Osteoblast (primary cell): ENCODE measurements at regions not wholly inside any gene's neighbourhood (a gene's known extent, or its start where the extent isn't known, plus 50 kb on each side); places are given as distances from the start of the nearest gene placed in this dataset.
"Not testable (repeated sequence)": the region's sequence is repeated elsewhere in the genome, so short reads cannot be mapped to it uniquely, and the experiment has no call there.

Experiments used
- DNase-seq: peaks from one replicate; pipeline ENCODE4 v3.0.0; 2011; ENCODE audit warnings: low spot score, mixed read lengths; ENCODE audit not compliant: insufficient read length; ENCODE audit errors: missing footprints
- H2AFZ ChIP-seq: 2 replicates; pipeline ENCODE4 v1.6.0; 2011; ENCODE audit warnings: mild to moderate bottlenecking, low read length
- H3K27ac ChIP-seq: 2 replicates; pipeline ENCODE4 v1.5.1; 2011; ENCODE audit warnings: mild to moderate bottlenecking, low read depth, low read length, moderate library complexity
- H3K27me3 ChIP-seq: 2 replicates; pipeline ENCODE4 v1.6.0; 2012; ENCODE audit warnings: mild to moderate bottlenecking, control low read depth, inconsistent platforms, low read length, moderate library complexity; ENCODE audit not compliant: insufficient read depth
- H3K36me3 ChIP-seq: 2 replicates; pipeline ENCODE4 v1.5.1; 2011; ENCODE audit warnings: mild to moderate bottlenecking, low read length, control low read depth, moderate library complexity; ENCODE audit not compliant: insufficient read depth
- H3K4me1 ChIP-seq: 2 replicates; pipeline ENCODE4 v1.5.1; 2011; ENCODE audit warnings: mild to moderate bottlenecking, low read length, control low read depth, moderate library complexity; ENCODE audit not compliant: insufficient read depth
- H3K4me2 ChIP-seq: 2 replicates; pipeline ENCODE4 v1.6.0; 2011; ENCODE audit warnings: mild to moderate bottlenecking, low read length; ENCODE audit not compliant: insufficient read depth
- H3K4me3 ChIP-seq: fragments of 200-600 bp; sonication (generic); 3 replicates; pipeline ENCODE4 v1.5.1; 2012; ENCODE audit warnings: mild to moderate bottlenecking, low read length, inconsistent platforms; ENCODE audit not compliant: insufficient read depth
- H3K79me2 ChIP-seq: 2 replicates; pipeline ENCODE4 v1.6.0; 2012; ENCODE audit warnings: mild to moderate bottlenecking, low read length, control low read depth, inconsistent platforms; ENCODE audit not compliant: insufficient read depth
- H3K9me3 ChIP-seq: 2 replicates; pipeline ENCODE4 v1.5.1; 2011; ENCODE audit warnings: low read depth, low read length, control low read depth
- H4K20me1 ChIP-seq: 2 replicates; pipeline ENCODE4 v1.6.0; 2012; ENCODE audit warnings: mild to moderate bottlenecking, low read length, control low read depth; ENCODE audit not compliant: insufficient read depth
- TF ChIP-seq, protein P1 (sequence below): IDR thresholded peaks from 2 replicates; pipeline ENCODE4 v1.5.1; 2011; ENCODE audit warnings: mild to moderate bottlenecking, low read depth, low read length, moderate library complexity; ENCODE audit errors: extremely low read depth

DNA sequence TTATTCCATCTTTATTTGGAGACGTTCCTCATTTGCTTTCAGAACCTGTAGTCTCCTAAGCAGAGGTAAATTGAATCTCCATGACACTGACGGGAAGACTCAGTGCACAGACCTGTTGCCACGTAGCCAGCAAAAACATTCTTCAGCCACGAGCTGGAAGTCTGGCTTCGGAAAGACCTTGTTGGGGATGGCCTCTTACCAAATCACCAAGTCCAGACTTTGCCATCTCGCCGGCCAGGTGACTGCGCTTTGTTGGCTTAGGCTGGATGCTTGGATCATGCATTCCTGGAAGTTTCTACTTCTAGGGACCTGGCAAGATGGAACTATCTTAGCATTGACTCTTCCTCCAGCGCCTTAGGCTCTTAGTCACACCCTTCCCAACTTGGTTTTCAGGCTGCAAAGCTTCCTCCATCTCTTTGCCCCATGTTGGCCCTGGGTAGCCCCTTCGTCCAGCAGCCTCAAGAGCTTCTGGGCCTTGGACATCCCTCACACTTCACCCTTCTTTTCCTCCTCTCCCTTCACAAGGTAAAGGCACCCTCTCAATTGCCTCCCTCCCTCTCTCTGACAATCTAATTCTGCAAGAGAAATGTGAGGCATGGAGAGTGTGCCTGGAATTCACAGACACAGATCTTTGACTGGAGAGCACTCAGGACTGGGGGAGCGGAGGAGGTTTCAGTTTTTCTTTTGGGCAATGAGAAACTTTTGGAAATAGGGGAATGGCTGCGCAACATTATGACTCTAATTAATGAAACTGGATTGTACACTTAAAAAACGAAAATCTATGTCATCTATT, 451.9 kb upstream of the MKI67 start:
- Histone ChIP-seq H3K4me3 (no peak overlapping the region), H3K9me3 (no peaks in the 10 kb centered on the region), H3K4me1 (no peaks in the 10 kb centered on the region), H3K79me2 (no peaks in the 10 kb centered on the region), H3K27ac (no peak overlapping the region), H3K4me2 (no peak overlapping the region), H4K20me1 (no peaks in the 10 kb centered on the region), H3K27me3 (no peaks in the 10 kb centered on the region), H3K36me3 (no peaks in the 10 kb centered on the region), H2AFZ (no peak overlapping the region)
- TF ChIP-seq, protein P1, sequence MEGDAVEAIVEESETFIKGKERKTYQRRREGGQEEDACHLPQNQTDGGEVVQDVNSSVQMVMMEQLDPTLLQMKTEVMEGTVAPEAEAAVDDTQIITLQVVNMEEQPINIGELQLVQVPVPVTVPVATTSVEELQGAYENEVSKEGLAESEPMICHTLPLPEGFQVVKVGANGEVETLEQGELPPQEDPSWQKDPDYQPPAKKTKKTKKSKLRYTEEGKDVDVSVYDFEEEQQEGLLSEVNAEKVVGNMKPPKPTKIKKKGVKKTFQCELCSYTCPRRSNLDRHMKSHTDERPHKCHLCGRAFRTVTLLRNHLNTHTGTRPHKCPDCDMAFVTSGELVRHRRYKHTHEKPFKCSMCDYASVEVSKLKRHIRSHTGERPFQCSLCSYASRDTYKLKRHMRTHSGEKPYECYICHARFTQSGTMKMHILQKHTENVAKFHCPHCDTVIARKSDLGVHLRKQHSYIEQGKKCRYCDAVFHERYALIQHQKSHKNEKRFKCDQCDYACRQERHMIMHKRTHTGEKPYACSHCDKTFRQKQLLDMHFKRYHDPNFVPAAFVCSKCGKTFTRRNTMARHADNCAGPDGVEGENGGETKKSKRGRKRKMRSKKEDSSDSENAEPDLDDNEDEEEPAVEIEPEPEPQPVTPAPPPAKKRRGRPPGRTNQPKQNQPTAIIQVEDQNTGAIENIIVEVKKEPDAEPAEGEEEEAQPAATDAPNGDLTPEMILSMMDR, result no peak
- no peak for DNase-seq

DNA sequence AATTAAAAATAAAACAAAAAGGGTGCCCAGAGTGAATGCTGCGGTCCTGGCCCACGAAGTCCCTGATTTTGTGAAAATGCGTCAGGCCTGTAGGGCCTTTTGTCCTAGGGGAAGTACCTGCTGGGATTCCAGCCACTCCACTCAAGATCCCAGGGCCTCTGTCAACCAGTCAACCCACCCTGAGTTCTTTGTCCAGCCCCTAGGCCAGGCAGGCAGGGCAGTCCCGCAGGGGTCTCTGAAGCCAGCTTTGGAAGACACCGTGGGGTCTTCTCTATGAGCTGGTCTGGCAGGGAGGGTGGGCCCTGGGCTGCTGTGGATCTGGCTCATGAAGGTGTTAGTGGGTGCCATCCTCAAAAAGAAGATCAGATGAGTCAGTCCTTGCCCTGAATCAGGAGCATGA, 452.5 kb upstream of the MKI67 start:
- no peak overlapping the region for H3K4me2 ChIP-seq
- no peaks in the 10 kb centered on the region for H3K36me3 ChIP-seq
- H3K27me3 ChIP-seq, result no peaks in the 10 kb centered on the region
- no peak overlapping the region for H3K4me3 ChIP-seq
- H3K9me3 ChIP-seq, result no peaks in the 10 kb centered on the region
- no peaks in the 10 kb centered on the region for H3K79me2 ChIP-seq
- H3K4me1 ChIP-seq, result no peaks in the 10 kb centered on the region
- H2AFZ ChIP-seq, result no peak overlapping the region
- TF ChIP-seq, protein P1, result no peak
- no peak for DNase-seq
- H3K27ac ChIP-seq, result no peak overlapping the region
- no peaks in the 10 kb centered on the region for H4K20me1 ChIP-seq

DNA sequence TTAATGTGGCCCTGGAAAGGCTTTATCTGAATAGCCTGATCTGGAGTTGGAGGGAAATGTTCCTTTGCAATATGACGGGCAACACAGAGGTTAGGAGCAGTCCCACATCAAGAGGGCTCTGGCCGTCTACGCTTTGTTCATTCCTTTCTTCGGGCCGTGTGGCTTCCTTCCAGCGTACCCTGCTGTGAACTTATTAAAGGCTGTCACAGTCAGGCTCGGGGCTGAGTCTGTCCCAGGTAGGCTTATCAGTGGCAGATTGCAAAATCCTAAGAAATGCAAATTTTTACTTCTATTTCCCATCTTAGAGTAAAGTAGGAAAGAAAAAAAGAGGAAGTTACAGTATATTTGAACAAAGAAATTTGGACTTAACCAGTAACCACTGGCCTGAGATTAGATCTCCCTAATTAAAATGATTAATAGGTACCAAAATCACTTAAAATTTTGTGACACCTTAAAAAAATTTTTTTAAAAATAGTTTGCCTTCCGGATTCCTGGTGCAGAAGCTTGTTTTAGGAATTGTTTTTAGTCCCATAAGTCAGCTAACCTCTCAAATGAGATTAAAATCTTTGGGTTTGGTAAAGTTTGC, 453.1 kb upstream of the MKI67 start:
- Histone ChIP-seq H3K36me3 (no peaks in the 10 kb centered on the region), H3K27ac (no peak overlapping the region), H3K4me1 (no peaks in the 10 kb centered on the region), H2AFZ (no peak overlapping the region), H4K20me1 (no peaks in the 10 kb centered on the region), H3K4me2 (no peak overlapping the region), H3K4me3 (no peak overlapping the region), H3K79me2 (no peaks in the 10 kb centered on the region), H3K9me3 (no peaks in the 10 kb centered on the region), H3K27me3 (no peaks in the 10 kb centered on the region)
- TF ChIP-seq, protein P1, result no peak
- DNase-seq, result no peak

- no peak for DNase-seq
- H3K4me1 ChIP-seq, result no peaks in the 10 kb centered on the region
Observed at GRCh38 chr10:128579901-128580300, 453.7 kb upstream of the MKI67 start.

GRCh38 chr10:128583125-128583524, 456.9 kb upstream of the MKI67 start:
- H3K27ac ChIP-seq, H3K4me3 ChIP-seq, H3K79me2 ChIP-seq, DNase-seq, H3K4me2 ChIP-seq, H4K20me1 ChIP-seq, H3K4me1 ChIP-seq, H3K9me3 ChIP-seq, H3K27me3 ChIP-seq, H2AFZ ChIP-seq, H3K36me3 ChIP-seq: not testable (repeated sequence)

More at GRCh38 chr10:128579901-128580300, 453.7 kb upstream of the MKI67 start:
- Histone ChIP-seq H3K4me2 (no peak overlapping the region), H2AFZ (no peak overlapping the region), H4K20me1 (no peaks in the 10 kb centered on the region), H3K4me3 (no peak overlapping the region), H3K27ac (no peak overlapping the region), H3K79me2 (no peaks in the 10 kb centered on the region), H3K27me3 (no peaks in the 10 kb centered on the region), H3K36me3 (no peaks in the 10 kb centered on the region), H3K9me3 (no peaks in the 10 kb centered on the region)
- TF ChIP-seq, protein P1, result no peak

DNA sequence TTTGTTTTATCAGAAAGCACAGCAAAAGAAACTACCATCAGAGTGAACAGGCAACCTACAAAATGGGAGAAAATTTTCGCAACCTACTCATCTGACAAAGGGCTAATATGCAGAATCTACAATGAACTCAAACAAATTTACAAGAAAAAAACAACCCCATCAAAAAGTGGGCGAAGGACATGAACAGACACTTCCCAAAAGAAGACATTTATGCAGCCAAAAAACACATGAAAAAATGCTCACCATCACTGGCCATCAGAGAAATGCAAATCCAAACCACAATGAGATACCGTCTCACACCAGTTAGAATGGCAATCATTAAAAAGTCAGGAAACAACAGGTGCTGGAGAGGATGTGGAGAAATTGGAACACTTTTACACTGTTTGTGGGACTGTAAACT, 460.4 kb upstream of the MKI67 start:
- H3K4me1 ChIP-seq, H2AFZ ChIP-seq, H3K79me2 ChIP-seq, H3K27ac ChIP-seq, H3K4me3 ChIP-seq, H3K36me3 ChIP-seq, H4K20me1 ChIP-seq, H3K27me3 ChIP-seq, DNase-seq, H3K4me2 ChIP-seq, H3K9me3 ChIP-seq: not testable (repeated sequence)
